Tibial nerve (tissue), 3 donors: ENCODE measurements at regions not wholly inside any gene's neighbourhood (a gene's known extent, or its start where the extent isn't known, plus 50 kb on each side); places are given as distances from the start of the nearest gene placed in this dataset.
"Not testable (repeated sequence)": the region's sequence is repeated elsewhere in the genome, so short reads cannot be mapped to it uniquely, and the experiment has no call there.

Experiments
- CTCF ChIP-seq, 5 experiments: fragments of 200-600 bp in 3 of 5; fragments of 450-650 bp in 2 of 5; sonication (generic) in 3 of 5; IDR thresholded peaks; one replicate each; pipeline ENCODE4 v1.5.1; 2016 to 2019; ENCODE audit warnings: antibody characterized with exemption in 5 of 5, mild to moderate bottlenecking in 3 of 5, moderate library complexity in 2 of 5
- POLR2A ChIP-seq, 2 donors: fragments of 450-650 bp; IDR thresholded peaks; one replicate each; pipeline ENCODE4 v1.6.1; 2017; ENCODE audit warnings: antibody characterized with exemption in 2 of 2, mild to moderate bottlenecking in 2 of 2, moderate library complexity in 2 of 2

GRCh38 chrX:43311625-43312024, 344.5 kb upstream of the MAOA start:
- TF ChIP-seq CTCF, POLR2A (IDR thresholded peaks at IDR 0.05): not testable (repeated sequence)
